MM.1S (cell line): ENCODE measurements at regions not wholly inside any gene's neighbourhood (a gene's known extent, or its start where the extent isn't known, plus 50 kb on each side); places are given as distances from the start of the nearest gene placed in this dataset.

Source experiments
- DNase-seq: peaks from one replicate; pipeline ENCODE4 v3.0.0-alpha.2; 2015
- H2AFZ ChIP-seq: fragments of 300-600 bp; sonication (generic); 2 replicates; pipeline ENCODE4 v1.6.0; 2016; ENCODE audit warnings: antibody characterized with exemption, low read length
- H3F3A ChIP-seq: fragments of 300-600 bp; sonication (generic); 2 replicates; pipeline ENCODE4 v1.6.1; 2016; ENCODE audit warnings: mild to moderate bottlenecking, antibody characterized with exemption, low read length, moderate library complexity, mixed read lengths; ENCODE audit not compliant: insufficient read depth
- H3K27ac ChIP-seq: fragments of 300-600 bp; sonication (generic); 2 replicates; pipeline ENCODE4 v1.5.1; 2016; ENCODE audit warnings: mild to moderate bottlenecking, low read length
- H3K27me3 ChIP-seq: fragments of 300-600 bp; sonication (generic); replicated peaks from 2 replicates; pipeline ENCODE4 v1.6.0; 2016; ENCODE audit warnings: low read length; ENCODE audit not compliant: insufficient read depth
- H3K36me3 ChIP-seq: fragments of 300-600 bp; sonication (generic); replicated peaks from 2 replicates; pipeline ENCODE4 v1.6.1; 2016; ENCODE audit warnings: mild to moderate bottlenecking, low read length, mixed read lengths; ENCODE audit not compliant: insufficient read depth
- H3K4me1 ChIP-seq: fragments of 300-600 bp; sonication (generic); 2 replicates; pipeline ENCODE4 v1.6.1; 2016; ENCODE audit warnings: low read length, mixed read lengths
- H3K4me2 ChIP-seq: fragments of 300-600 bp; sonication (generic); 2 replicates; pipeline ENCODE4 v1.6.0; 2016; ENCODE audit warnings: low read depth, low read length
- H3K4me3 ChIP-seq: fragments of 300-600 bp; sonication (generic); 2 replicates; pipeline ENCODE4 v1.5.1; 2016; ENCODE audit warnings: low read length, mixed read lengths
- H3K79me2 ChIP-seq: fragments of 300-600 bp; sonication (generic); 2 replicates; pipeline ENCODE4 v1.6.1; 2016; ENCODE audit warnings: mixed run types, low read length, mixed read lengths
- H3K9ac ChIP-seq: fragments of 300-600 bp; sonication (generic); 2 replicates; pipeline ENCODE4 v1.6.1; 2016; ENCODE audit warnings: low read length, mixed read lengths
- H3K9me2 ChIP-seq: fragments of 300-600 bp; sonication (generic); replicated peaks from 2 replicates; pipeline ENCODE4 v1.6.1; 2016; ENCODE audit warnings: mild to moderate bottlenecking, low read length, mixed read lengths; ENCODE audit not compliant: insufficient read depth
- H3K9me3 ChIP-seq: fragments of 300-600 bp; sonication (generic); replicated peaks from 2 replicates; pipeline ENCODE4 v1.6.1; 2016; ENCODE audit warnings: mild to moderate bottlenecking, low read length, mixed read lengths; ENCODE audit not compliant: insufficient read depth
- H4K20me1 ChIP-seq: fragments of 300-600 bp; sonication (generic); 2 replicates; pipeline ENCODE4 v1.6.1; 2016; ENCODE audit warnings: mild to moderate bottlenecking, low read length, moderate library complexity, mixed read lengths; ENCODE audit not compliant: insufficient read depth
- EZH2 ChIP-seq: fragments of 300-600 bp; sonication (generic); optimal IDR thresholded peaks from 2 replicates; pipeline ENCODE3; 2017; ENCODE audit warnings: low read depth, mild to moderate bottlenecking, antibody characterized with exemption, low read length, mixed read lengths
- EZH2phosphoT487 ChIP-seq: fragments of 300-600 bp; sonication (generic); IDR thresholded peaks from 2 replicates; pipeline ENCODE4 v1.6.1; 2018; ENCODE audit warnings: antibody characterized with exemption, low read length
- TF ChIP-seq, protein P1 (sequence below): fragments of 300-600 bp; sonication (generic); IDR thresholded peaks from 2 replicates; pipeline ENCODE4 v1.5.1; 2016; ENCODE audit warnings: antibody characterized with exemption, low read length, mixed read lengths

DNA sequence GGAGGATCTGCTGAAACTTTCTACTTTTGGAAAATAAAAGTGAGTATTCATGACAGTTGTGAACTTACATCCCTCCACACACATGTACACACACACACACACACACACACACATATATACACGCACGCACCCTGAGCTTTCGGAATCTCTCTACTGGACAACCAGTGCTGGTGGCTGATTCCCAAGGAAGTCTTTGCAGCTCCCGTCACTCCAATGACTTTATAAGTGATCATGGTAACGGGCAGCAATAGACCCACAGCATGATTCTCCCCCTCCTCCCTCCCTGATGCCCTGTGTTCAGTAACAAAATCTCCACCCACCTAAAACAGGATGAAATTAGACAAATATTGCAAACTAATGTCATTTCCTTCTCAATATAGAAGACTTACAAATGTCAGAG is 364.9 kb downstream of the IRS1 start:
- TF ChIP-seq, protein P1, sequence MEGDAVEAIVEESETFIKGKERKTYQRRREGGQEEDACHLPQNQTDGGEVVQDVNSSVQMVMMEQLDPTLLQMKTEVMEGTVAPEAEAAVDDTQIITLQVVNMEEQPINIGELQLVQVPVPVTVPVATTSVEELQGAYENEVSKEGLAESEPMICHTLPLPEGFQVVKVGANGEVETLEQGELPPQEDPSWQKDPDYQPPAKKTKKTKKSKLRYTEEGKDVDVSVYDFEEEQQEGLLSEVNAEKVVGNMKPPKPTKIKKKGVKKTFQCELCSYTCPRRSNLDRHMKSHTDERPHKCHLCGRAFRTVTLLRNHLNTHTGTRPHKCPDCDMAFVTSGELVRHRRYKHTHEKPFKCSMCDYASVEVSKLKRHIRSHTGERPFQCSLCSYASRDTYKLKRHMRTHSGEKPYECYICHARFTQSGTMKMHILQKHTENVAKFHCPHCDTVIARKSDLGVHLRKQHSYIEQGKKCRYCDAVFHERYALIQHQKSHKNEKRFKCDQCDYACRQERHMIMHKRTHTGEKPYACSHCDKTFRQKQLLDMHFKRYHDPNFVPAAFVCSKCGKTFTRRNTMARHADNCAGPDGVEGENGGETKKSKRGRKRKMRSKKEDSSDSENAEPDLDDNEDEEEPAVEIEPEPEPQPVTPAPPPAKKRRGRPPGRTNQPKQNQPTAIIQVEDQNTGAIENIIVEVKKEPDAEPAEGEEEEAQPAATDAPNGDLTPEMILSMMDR, result no peak
- TF ChIP-seq EZH2phosphoT487 (no peak), EZH2 (no peak)
- no peak overlapping the region for H3K4me2 ChIP-seq
- no peaks in the 10 kb centered on the region for H4K20me1 ChIP-seq
- no peak for DNase-seq
- no peaks in the 10 kb centered on the region for H3K9me3 ChIP-seq
- no peak overlapping the region for H2AFZ ChIP-seq
- no peaks in the 10 kb centered on the region for H3K36me3 ChIP-seq
- H3F3A ChIP-seq, result no peaks in the 10 kb centered on the region
- no peak overlapping the region for H3K27ac ChIP-seq
- H3K9ac ChIP-seq, result no peak overlapping the region
- no peaks in the 10 kb centered on the region for H3K27me3 ChIP-seq
- H3K4me3 ChIP-seq, result no peak overlapping the region
- H3K9me2 ChIP-seq, result no peaks in the 10 kb centered on the region
- no peaks in the 10 kb centered on the region for H3K4me1 ChIP-seq
- H3K79me2 ChIP-seq, result no peaks in the 10 kb centered on the region

DNA sequence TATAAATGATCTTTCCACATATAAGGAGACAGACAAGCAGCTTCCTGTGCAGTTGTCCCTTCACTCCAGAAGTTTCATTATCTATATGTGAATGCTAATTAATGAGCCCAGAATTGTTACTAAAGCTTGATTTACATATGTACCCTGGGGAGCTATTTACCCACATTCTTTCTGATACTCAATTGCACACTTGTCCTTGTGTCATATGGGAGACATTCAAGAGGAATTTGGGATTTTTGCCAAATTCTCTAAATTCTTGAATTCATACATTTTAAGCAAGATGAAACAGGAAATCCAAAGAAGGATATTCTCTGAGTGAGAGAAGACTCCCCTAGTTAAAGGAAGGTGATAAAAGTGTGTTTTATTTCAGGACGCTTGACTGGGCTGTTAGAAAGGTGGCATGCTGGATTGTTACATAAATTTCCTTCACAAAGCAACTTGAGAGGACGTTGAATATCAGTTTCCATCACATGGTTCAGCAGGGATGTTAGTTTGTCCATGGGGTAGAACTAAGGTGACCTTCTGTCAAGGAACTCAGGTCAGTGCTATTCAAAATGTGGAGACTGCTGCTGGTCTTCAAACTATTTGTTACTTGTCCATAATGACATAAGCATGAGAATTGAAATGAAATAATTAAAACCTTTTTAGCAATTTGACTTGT is 368.2 kb downstream of the IRS1 start:
- TF ChIP-seq, protein P1, result no peak
- no peak for TF ChIP-seq EZH2
- H4K20me1 ChIP-seq, result no peaks in the 10 kb centered on the region
- DNase-seq, result no peak
- H3F3A ChIP-seq, result no peaks in the 10 kb centered on the region
- H3K27ac ChIP-seq, result no peak overlapping the region
- H3K9me3 ChIP-seq, result no peaks in the 10 kb centered on the region
- H3K4me2 ChIP-seq, result no peak overlapping the region
- H3K9ac ChIP-seq, result no peak overlapping the region
- no peaks in the 10 kb centered on the region for H3K27me3 ChIP-seq
- H3K4me3 ChIP-seq, result no peak overlapping the region
- no peaks in the 10 kb centered on the region for H3K36me3 ChIP-seq
- no peaks in the 10 kb centered on the region for H3K9me2 ChIP-seq
- H2AFZ ChIP-seq, result no peak overlapping the region
- no peaks in the 10 kb centered on the region for H3K4me1 ChIP-seq
- no peaks in the 10 kb centered on the region for H3K79me2 ChIP-seq

DNA sequence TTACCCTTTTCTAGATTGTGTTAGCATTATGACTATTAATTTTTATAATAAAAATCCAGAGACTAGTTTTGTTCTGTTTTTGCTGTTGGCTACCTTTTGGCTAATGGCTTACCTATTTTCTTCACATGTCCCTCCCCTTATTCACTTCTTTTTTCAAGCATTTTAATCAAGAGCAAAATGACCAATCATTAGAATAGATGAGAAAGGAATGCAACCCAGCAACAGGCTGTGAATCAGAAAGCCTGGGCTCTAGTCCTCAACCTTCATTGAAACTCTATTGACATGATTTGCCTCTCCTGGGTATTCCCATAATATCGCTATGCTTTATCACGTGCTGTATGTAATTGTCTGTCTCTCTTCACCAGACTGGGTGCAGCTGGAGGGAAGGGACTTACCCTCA is 370.1 kb downstream of the IRS1 start:
- Histone ChIP-seq H3K27me3 (no peaks in the 10 kb centered on the region), H3K4me2 (no peak overlapping the region), H3K4me3 (no peak overlapping the region), H4K20me1 (no peaks in the 10 kb centered on the region), H3K9me2 (no peaks in the 10 kb centered on the region), H3K79me2 (no peaks in the 10 kb centered on the region), H2AFZ (no peak overlapping the region), H3K27ac (no peak overlapping the region), H3K36me3 (no peaks in the 10 kb centered on the region), H3K4me1 (peaks cover 7% of the 10 kb centered on the region), H3K9ac (no peak overlapping the region), H3F3A (peaks cover 6% of the 10 kb centered on the region; the same call in 1 of the 2 replicates), H3K9me3 (no peaks in the 10 kb centered on the region)
- TF ChIP-seq, protein P1, result no peak
- no peak for TF ChIP-seq EZH2
- no peak for TF ChIP-seq EZH2phosphoT487
- DNase-seq, result no peak
